Gastroesophageal sphincter (tissue), 4 donors: ENCODE measurements at regions not wholly inside any gene's neighbourhood (a gene's known extent, or its start where the extent isn't known, plus 50 kb on each side); places are given as distances from the start of the nearest gene placed in this dataset.

Source experiments
- ATAC-seq: fragments of 150-250 bp; one replicate; pipeline ENCODE4 v1.9.1; 2016; ENCODE audit warnings: mild to moderate bottlenecking, moderate library complexity
- H3K27ac ChIP-seq, 4 donors: fragments of 200-600 bp; sonication (generic) in 3 of 4; 1 replicate in 3 of 4; 2 replicates in 1 of 4; pipeline ENCODE4 v1.5.1; 2016 to 2019
- H3K27me3 ChIP-seq: fragments of 200-600 bp; sonication (generic); one replicate; pipeline ENCODE4 v1.5.1; 2019
- H3K36me3 ChIP-seq, 2 donors: fragments of 200-600 bp; sonication (generic); one replicate each; pipeline ENCODE4 v1.5.1; 2019; ENCODE audit warnings: control low read depth in 1 of 2
- H3K4me1 ChIP-seq, 3 donors: fragments of 200-600 bp; sonication (generic); 1 replicate in 2 of 3; 2 replicates in 1 of 3; pipeline ENCODE4 v1.5.1; 2016 to 2019; ENCODE audit warnings: control low read depth in 2 of 3
- H3K4me3 ChIP-seq, 2 donors: fragments of 200-600 bp; sonication (generic); one replicate each; pipeline ENCODE4 v1.5.1; 2019; ENCODE audit warnings: mild to moderate bottlenecking in 1 of 2, moderate library complexity in 1 of 2
- H3K9me3 ChIP-seq, 3 donors: fragments of 200-600 bp; sonication (generic); one replicate each; pipeline ENCODE4 v1.5.1; 2017 to 2019; ENCODE audit warnings: control low read depth in 2 of 3
- EP300 ChIP-seq: sonication (generic); formaldehyde crosslinking; IDR thresholded peaks from one replicate; pipeline ENCODE4 v1.6.1; 2017; ENCODE audit warnings: antibody characterized with exemption, mild to moderate bottlenecking
- POLR2A ChIP-seq, 2 donors: fragments of 450-650 bp; IDR thresholded peaks; one replicate each; pipeline ENCODE4 v1.6.1; 2017; ENCODE audit warnings: antibody characterized with exemption in 2 of 2, mild to moderate bottlenecking in 2 of 2, moderate library complexity in 1 of 2
- POLR2AphosphoS5 ChIP-seq: sonication (generic); formaldehyde crosslinking; IDR thresholded peaks from one replicate; pipeline ENCODE4 v1.6.1; 2017; ENCODE audit warnings: antibody characterized with exemption
- WGBS, 2 donors: methylation state at CpG; one replicate each; pipeline ENCODE4 v1.1.5; 2018; ENCODE audit warnings: low coverage in 1 of 2; 5-methylcytosine and 5-hydroxymethylcytosine counted together
- TF ChIP-seq, protein P1 (sequence below), 4 experiments: fragments of 200-600 bp in 2 of 4; fragments of 450-650 bp in 2 of 4; sonication (generic) in 1 of 4; IDR thresholded peaks; one replicate each; pipeline ENCODE4 v1.5.1; 2017 to 2019; ENCODE audit warnings: antibody characterized with exemption in 4 of 4, mild to moderate bottlenecking in 2 of 4, moderate library complexity in 2 of 4

DNA sequence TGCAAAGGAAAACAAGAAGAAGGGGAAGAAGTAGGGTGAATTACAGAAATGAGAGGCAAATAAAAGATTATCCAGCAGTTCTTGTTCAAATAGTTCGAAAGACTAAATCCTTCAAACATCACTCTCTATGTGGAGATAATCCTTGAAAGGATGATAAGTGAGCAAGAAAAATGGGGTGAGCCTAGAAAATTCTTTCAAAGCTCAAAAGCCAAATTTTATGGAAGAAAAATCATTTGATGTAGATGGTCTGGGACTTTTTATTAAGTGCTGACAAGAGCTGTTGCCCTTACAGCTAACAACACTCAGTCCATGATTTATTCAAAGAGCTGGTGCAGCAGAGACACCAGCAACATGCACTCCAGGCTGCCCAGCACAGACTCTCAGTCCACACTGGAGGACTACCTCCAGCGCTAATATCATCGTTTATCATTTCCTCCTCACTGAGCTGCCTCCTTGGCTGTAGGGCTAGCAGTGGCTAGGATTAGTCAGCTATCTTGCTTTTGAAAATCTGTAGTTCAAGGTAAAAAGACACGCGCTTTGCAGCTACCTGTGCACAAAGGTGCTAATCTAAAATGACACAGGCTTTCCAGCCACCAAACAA, 264.8 kb upstream of the KIF2A start:
- no peak for TF ChIP-seq EP300
- TF ChIP-seq, protein P1, sequence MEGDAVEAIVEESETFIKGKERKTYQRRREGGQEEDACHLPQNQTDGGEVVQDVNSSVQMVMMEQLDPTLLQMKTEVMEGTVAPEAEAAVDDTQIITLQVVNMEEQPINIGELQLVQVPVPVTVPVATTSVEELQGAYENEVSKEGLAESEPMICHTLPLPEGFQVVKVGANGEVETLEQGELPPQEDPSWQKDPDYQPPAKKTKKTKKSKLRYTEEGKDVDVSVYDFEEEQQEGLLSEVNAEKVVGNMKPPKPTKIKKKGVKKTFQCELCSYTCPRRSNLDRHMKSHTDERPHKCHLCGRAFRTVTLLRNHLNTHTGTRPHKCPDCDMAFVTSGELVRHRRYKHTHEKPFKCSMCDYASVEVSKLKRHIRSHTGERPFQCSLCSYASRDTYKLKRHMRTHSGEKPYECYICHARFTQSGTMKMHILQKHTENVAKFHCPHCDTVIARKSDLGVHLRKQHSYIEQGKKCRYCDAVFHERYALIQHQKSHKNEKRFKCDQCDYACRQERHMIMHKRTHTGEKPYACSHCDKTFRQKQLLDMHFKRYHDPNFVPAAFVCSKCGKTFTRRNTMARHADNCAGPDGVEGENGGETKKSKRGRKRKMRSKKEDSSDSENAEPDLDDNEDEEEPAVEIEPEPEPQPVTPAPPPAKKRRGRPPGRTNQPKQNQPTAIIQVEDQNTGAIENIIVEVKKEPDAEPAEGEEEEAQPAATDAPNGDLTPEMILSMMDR (IDR thresholded peaks at IDR 0.05) = no peak
- no peak for TF ChIP-seq POLR2A (IDR thresholded peaks at IDR 0.05)
- no peak for TF ChIP-seq POLR2AphosphoS5
- WGBS, 2 donors = 10 to 47% methylated on average over 2 to 4 of the region's 5 CpGs
- no peak for ATAC-seq

DNA sequence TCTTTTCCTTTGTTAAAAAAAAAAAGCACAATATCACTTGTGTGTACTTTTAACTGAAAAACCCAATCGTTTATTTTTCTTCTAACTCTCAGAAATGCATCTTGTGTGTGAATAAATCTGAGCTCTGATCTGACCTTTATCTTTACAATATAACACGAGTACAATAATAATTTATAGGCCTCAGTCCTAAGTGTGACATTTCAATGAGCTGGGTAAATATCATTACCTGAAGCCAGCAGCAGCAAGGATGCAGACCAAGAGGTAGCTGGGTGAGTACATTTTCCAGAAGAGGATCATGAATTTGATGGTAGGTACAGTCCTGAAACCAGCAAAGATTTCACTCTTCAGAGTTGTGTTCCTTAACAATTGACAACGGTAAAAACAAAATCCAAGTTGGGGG, 264.0 kb upstream of the KIF2A start:
- TF ChIP-seq EP300 (no peak), POLR2AphosphoS5 (no peak), POLR2A (IDR thresholded peaks at IDR 0.05) (no peak)
- TF ChIP-seq, protein P1 (IDR thresholded peaks at IDR 0.05) = no peak
- Histone ChIP-seq H3K27me3 (no peaks in the 10 kb centered on the region), H3K27ac (no peak overlapping the region), H3K36me3 (no peaks in the 10 kb centered on the region), H3K9me3 (no peaks in the 10 kb centered on the region), H3K4me3 (no peak overlapping the region), H3K4me1 (no peaks in the 10 kb centered on the region)
- WGBS, 2 donors = 56 to 70% methylated on average over 3 of the region's 3 CpGs
- no peak for ATAC-seq

More for the DNA sequence above, 264.8 kb upstream of the KIF2A start:
- no peak overlapping the region for H3K27ac ChIP-seq
- no peaks in the 10 kb centered on the region for H3K9me3 ChIP-seq
- no peaks in the 10 kb centered on the region for H3K27me3 ChIP-seq
- no peak overlapping the region for H3K4me3 ChIP-seq
- H3K36me3 ChIP-seq = no peaks in the 10 kb centered on the region
- H3K4me1 ChIP-seq = no peaks in the 10 kb centered on the region

DNA sequence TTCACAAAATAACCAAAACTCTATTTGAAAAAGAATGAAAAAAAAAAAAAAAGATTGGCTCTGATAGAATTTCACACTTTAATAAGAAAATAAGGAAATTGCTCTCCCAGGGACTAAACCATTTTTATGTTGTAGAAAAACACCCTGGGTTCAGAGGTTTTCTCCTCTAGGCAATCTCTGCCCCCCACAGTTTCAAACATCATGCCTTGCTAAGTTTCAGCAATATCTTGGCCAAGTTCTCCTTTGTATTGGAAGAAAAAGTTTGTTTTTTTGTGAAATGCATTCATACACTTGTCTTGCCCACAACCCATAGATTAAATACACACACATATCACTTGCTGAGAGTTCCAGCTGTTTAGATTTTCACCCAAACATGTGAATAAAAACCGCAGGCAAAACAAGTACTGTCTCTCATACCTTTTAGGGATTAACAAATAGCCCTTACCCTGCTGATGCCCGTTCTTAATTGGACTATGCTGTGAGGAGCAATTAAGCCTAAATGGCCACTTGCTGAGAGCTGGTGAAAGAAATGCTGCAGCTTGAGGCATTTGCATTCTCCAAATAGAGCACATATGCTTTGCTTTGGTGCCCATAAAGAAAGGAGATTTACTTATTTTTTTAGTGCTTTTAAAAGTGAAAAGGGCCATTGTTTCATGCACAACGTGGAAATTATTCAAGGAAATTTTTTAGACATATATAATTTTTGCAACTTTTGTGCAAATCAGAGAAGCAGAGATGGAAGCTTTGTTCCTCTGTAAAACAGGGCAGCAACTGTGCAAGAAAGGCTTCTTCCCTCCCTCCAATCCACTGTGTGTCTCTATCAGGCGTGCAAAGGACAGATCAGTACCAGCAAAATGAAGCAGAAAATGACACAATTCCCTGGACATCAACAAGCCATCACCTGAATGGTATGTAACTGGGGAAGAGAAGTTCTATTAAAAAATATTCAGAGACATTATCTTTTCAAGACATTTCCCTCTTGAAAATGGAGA, 262.4 kb upstream of the KIF2A start:
- H3K4me1 ChIP-seq = no peaks in the 10 kb centered on the region
- 24 to 39% methylated on average over 3 to 4 of the region's 4 CpGs for WGBS, 2 donors
- H3K27ac ChIP-seq = no peak overlapping the region
- no peak overlapping the region for H3K4me3 ChIP-seq
- TF ChIP-seq POLR2AphosphoS5 (no peak), EP300 (no peak), POLR2A (IDR thresholded peaks at IDR 0.05) (no peak)
- TF ChIP-seq, protein P1 (IDR thresholded peaks at IDR 0.05) = no peak
- ATAC-seq = no peak
- H3K36me3 ChIP-seq = no peaks in the 10 kb centered on the region
- H3K27me3 ChIP-seq = no peaks in the 10 kb centered on the region
- peaks cover 0 to 5% (median 0%) of the 10 kb centered on the region in 3 donors for H3K9me3 ChIP-seq

DNA sequence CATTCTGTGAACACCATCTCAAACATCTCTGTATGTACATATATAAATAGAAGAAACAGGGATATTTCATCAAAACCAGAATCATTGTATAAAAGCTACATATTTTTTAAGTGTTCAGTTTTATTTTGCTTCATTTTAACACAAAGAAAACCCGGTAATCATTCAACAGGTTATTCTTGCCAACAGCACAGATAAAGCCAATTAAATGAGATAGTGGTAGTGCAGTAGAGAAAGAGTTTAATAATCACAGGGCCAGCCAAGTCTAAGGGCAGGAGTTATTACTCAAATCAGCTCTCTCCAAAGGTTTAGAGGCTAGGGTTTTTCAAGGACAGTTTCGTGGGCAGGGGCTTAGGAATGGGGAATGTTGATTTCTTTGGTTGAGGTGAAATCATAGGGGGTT, 261.0 kb upstream of the KIF2A start:
- no peak for ATAC-seq
- no peak overlapping the region for H3K4me3 ChIP-seq
- TF ChIP-seq POLR2A (IDR thresholded peaks at IDR 0.05) (no peak), EP300 (no peak), POLR2AphosphoS5 (no peak)
- TF ChIP-seq, protein P1 (IDR thresholded peaks at IDR 0.05) = no peak
- H3K27me3 ChIP-seq = no peaks in the 10 kb centered on the region
- H3K27ac ChIP-seq = no peak overlapping the region
- 71 to 100% methylated on average over 1 to 2 of the region's 2 CpGs for WGBS, 2 donors
- no peaks in the 10 kb centered on the region for H3K4me1 ChIP-seq
- H3K9me3 ChIP-seq = peaks cover 0 to 5% (median 0%) of the 10 kb centered on the region in 3 donors
- no peaks in the 10 kb centered on the region for H3K36me3 ChIP-seq
